Epithelial cell of prostate (primary cell): ENCODE measurements at regions not wholly inside any gene's neighbourhood (a gene's known extent, or its start where the extent isn't known, plus 50 kb on each side); places are given as distances from the start of the nearest gene placed in this dataset.
"Not testable (repeated sequence)": the region's sequence is repeated elsewhere in the genome, so short reads cannot be mapped to it uniquely, and the experiment has no call there.

Experiments used
- DNase-seq: peaks from one replicate; pipeline ENCODE4 v3.0.0-alpha.2; 2011; ENCODE audit warnings: low read depth, low spot score
- H3K27ac ChIP-seq: fragments of 450-650 bp; 2 replicates; pipeline ENCODE4 v1.5.1; 2017; ENCODE audit warnings: mild to moderate bottlenecking

GRCh38 chr9:31030741-31031202 lies 1353.7 kb upstream of the ACO1 start:
- H3K27ac ChIP-seq: no peak overlapping the region
- DNase-seq: no peak

- no peak overlapping the region for H3K27ac ChIP-seq
- DNase-seq: no peak
These were observed 1352.2 kb upstream of the ACO1 start for GRCh38 chr9:31032206-31032605.

GRCh38 chr9:31034311-31034710 lies 1350.1 kb upstream of the ACO1 start:
- H3K27ac ChIP-seq: no peak overlapping the region
- no peak for DNase-seq

GRCh38 chr9:31040564-31040963 lies 1343.9 kb upstream of the ACO1 start:
- H3K27ac ChIP-seq: no peak overlapping the region
- no peak for DNase-seq

GRCh38 chr9:31045810-31046209 lies 1338.6 kb upstream of the ACO1 start:
- DNase-seq: no peak
- no peak overlapping the region for H3K27ac ChIP-seq

- H3K27ac ChIP-seq, DNase-seq: not testable (repeated sequence)
These were observed 1322.9 kb upstream of the ACO1 start for GRCh38 chr9:31061592-31061991.

GRCh38 chr9:31065691-31066090 lies 1318.8 kb upstream of the ACO1 start:
- H3K27ac ChIP-seq: no peak overlapping the region
- DNase-seq: no peak

- H3K27ac ChIP-seq: no peak overlapping the region
- DNase-seq: no peak
These were observed 1317.0 kb upstream of the ACO1 start for GRCh38 chr9:31067418-31067817.

GRCh38 chr9:31071606-31072286 lies 1312.7 kb upstream of the ACO1 start:
- DNase-seq: no peak
- no peak overlapping the region for H3K27ac ChIP-seq

- H3K27ac ChIP-seq: no peak overlapping the region
- no peak for DNase-seq
These were observed 1306.3 kb upstream of the ACO1 start for GRCh38 chr9:31078175-31078574.

- H3K27ac ChIP-seq: no peak overlapping the region
- DNase-seq: no peak
These were observed 1300.1 kb upstream of the ACO1 start for GRCh38 chr9:31084350-31084749.

- no peak for DNase-seq
- H3K27ac ChIP-seq: no peak overlapping the region
These were observed 1294.8 kb upstream of the ACO1 start for GRCh38 chr9:31089549-31090221.

GRCh38 chr9:31100311-31100710 lies 1284.1 kb upstream of the ACO1 start:
- DNase-seq: no peak
- no peak overlapping the region for H3K27ac ChIP-seq

- no peak for DNase-seq
- no peak overlapping the region for H3K27ac ChIP-seq
These were observed 1280.6 kb upstream of the ACO1 start for GRCh38 chr9:31103836-31104235.

GRCh38 chr9:31104249-31104648 lies 1280.2 kb upstream of the ACO1 start:
- no peak for DNase-seq
- no peak overlapping the region for H3K27ac ChIP-seq

- DNase-seq: no peak
- H3K27ac ChIP-seq: no peak overlapping the region
These were observed 1272.0 kb upstream of the ACO1 start for GRCh38 chr9:31112491-31112890.

GRCh38 chr9:31114346-31114745 lies 1270.1 kb upstream of the ACO1 start:
- no peak for DNase-seq
- no peak overlapping the region for H3K27ac ChIP-seq

GRCh38 chr9:31119890-31120454 lies 1264.5 kb upstream of the ACO1 start:
- peak; percentile 12 for DNase-seq
- no peak overlapping the region for H3K27ac ChIP-seq

- no peak overlapping the region for H3K27ac ChIP-seq
- no peak for DNase-seq
These were observed 1260.1 kb upstream of the ACO1 start for GRCh38 chr9:31124389-31124788.

- H3K27ac ChIP-seq: no peak overlapping the region
- no peak for DNase-seq
These were observed 1248.9 kb upstream of the ACO1 start for GRCh38 chr9:31135567-31135966.

GRCh38 chr9:31136524-31136923 lies 1247.9 kb upstream of the ACO1 start:
- H3K27ac ChIP-seq: peak overlapping the region; percentile 75
- DNase-seq: no peak
